CD14-positive monocyte (primary cell): ENCODE measurements at regions not wholly inside any gene's neighbourhood (a gene's known extent, or its start where the extent isn't known, plus 50 kb on each side); places are given as distances from the start of the nearest gene placed in this dataset.

Experiments used
- DNase-seq, 3 donors: peaks; one replicate each; pipeline ENCODE4 v3.0.0-alpha.2; 2011 to 2022
- H2AFZ ChIP-seq: 2 replicates; pipeline ENCODE4 v1.6.0; 2012; ENCODE audit warnings: mild to moderate bottlenecking, low read depth, low read length, inconsistent platforms; ENCODE audit not compliant: insufficient read depth, poor library complexity, severe bottlenecking
- H3K27ac ChIP-seq, 2 donors: 1 replicate in 1 of 2; 2 replicates in 1 of 2; pipeline ENCODE4 v1.5.1; 2012 to 2013; ENCODE audit warnings: low read length in 2 of 2, control low read depth in 1 of 2, inconsistent platforms in 1 of 2, low read depth in 1 of 2, mild to moderate bottlenecking in 1 of 2
- H3K27me3 ChIP-seq, 2 donors: one replicate each; pipeline versions ENCODE4 v1.6.0 to v1.6.1; 2011 to 2013; ENCODE audit warnings: low read length in 2 of 2; ENCODE audit not compliant: control insufficient read depth in 2 of 2, insufficient read depth in 2 of 2
- H3K36me3 ChIP-seq, 2 donors: replicated peaks in 1 of 2; 1 replicate in 1 of 2; 2 replicates in 1 of 2; pipeline versions ENCODE4 v1.5.1 to v1.6.1; 2012 to 2013; ENCODE audit warnings: low read length in 2 of 2, control low read depth in 1 of 2, inconsistent platforms in 1 of 2, mild to moderate bottlenecking in 1 of 2; ENCODE audit not compliant: insufficient read depth in 2 of 2, control insufficient read depth in 1 of 2
- H3K4me1 ChIP-seq, 2 donors: 1 replicate in 1 of 2; 2 replicates in 1 of 2; pipeline versions ENCODE4 v1.5.1 to v1.6.1; 2012 to 2013; ENCODE audit warnings: low read length in 2 of 2, control low read depth in 1 of 2, inconsistent platforms in 1 of 2, mild to moderate bottlenecking in 1 of 2, moderate library complexity in 1 of 2; ENCODE audit not compliant: insufficient read depth in 2 of 2, control insufficient read depth in 1 of 2
- H3K4me2 ChIP-seq: replicated peaks from 2 replicates; pipeline ENCODE3; 2012; ENCODE audit warnings: low read length, moderate library complexity, mild to moderate bottlenecking; ENCODE audit not compliant: poor library complexity, severe bottlenecking; ENCODE audit errors: extremely low read depth
- H3K4me3 ChIP-seq, 3 experiments: fragments of 200-600 bp in 1 of 3; sonication (generic) in 1 of 3; replicated peaks in 1 of 3; 1 replicate in 2 of 3; 2 replicates in 1 of 3; pipeline ENCODE4 v1.5.1; 2011 to 2013; ENCODE audit warnings: low read length in 3 of 3, mild to moderate bottlenecking in 3 of 3, control low read depth in 2 of 3, low read depth in 2 of 3, inconsistent platforms in 1 of 3, moderate library complexity in 1 of 3
- H3K79me2 ChIP-seq: 2 replicates; pipeline ENCODE4 v1.6.0; 2012; ENCODE audit warnings: mild to moderate bottlenecking, control low read depth, inconsistent platforms, low read length, moderate library complexity; ENCODE audit not compliant: insufficient read depth
- H3K9ac ChIP-seq: 2 replicates; pipeline ENCODE4 v1.6.0; 2017; ENCODE audit warnings: low read length, mild to moderate bottlenecking; ENCODE audit not compliant: insufficient read depth, poor library complexity, severe bottlenecking
- H3K9me3 ChIP-seq, 2 donors: replicated peaks in 1 of 2; 1 replicate in 1 of 2; 2 replicates in 1 of 2; pipeline versions ENCODE4 v1.5.1 to v1.6.1; 2012 to 2013; ENCODE audit warnings: low read length in 2 of 2, control low read depth in 1 of 2; ENCODE audit not compliant: control insufficient read depth in 1 of 2, insufficient read depth in 1 of 2
- H4K20me1 ChIP-seq: 2 replicates; pipeline ENCODE4 v1.6.0; 2012; ENCODE audit warnings: mild to moderate bottlenecking, low read length, control low read depth, moderate library complexity; ENCODE audit not compliant: insufficient read depth
- H3K27ac Mint-ChIP-seq, 7 donors: one replicate each; pipeline ENCODE4 v1.8.0; 2020; ENCODE audit warnings: mild to moderate bottlenecking in 7 of 7, mixed read lengths in 7 of 7, moderate library complexity in 6 of 7, inconsistent platforms in 2 of 7
- H3K27me3 Mint-ChIP-seq, 3 donors: one replicate each; pipeline ENCODE4 v1.8.0; 2021 to 2022; ENCODE audit warnings: low read depth in 3 of 3, mild to moderate bottlenecking in 3 of 3, mixed read lengths in 3 of 3, moderate library complexity in 3 of 3, inconsistent platforms in 1 of 3
- H3K36me3 Mint-ChIP-seq, 2 donors: one replicate each; pipeline ENCODE4 v1.8.0; 2020; ENCODE audit warnings: mixed read lengths in 2 of 2, inconsistent platforms in 1 of 2, mild to moderate bottlenecking in 1 of 2
- H3K4me1 Mint-ChIP-seq: one replicate; pipeline ENCODE4 v1.8.0; 2020; ENCODE audit warnings: mild to moderate bottlenecking, mixed read lengths
- H3K4me3 Mint-ChIP-seq, 2 donors: one replicate each; pipeline ENCODE4 v1.8.0; 2020; ENCODE audit warnings: mild to moderate bottlenecking in 2 of 2, mixed read lengths in 2 of 2, moderate library complexity in 1 of 2
- H3K9me3 Mint-ChIP-seq, 7 donors: one replicate each; pipeline ENCODE4 v1.8.0; 2020 to 2022; ENCODE audit warnings: mixed read lengths in 7 of 7, mild to moderate bottlenecking in 6 of 7, moderate library complexity in 6 of 7, inconsistent platforms in 2 of 7
- CTCF ChIP-seq: fragments of 200-600 bp; IDR thresholded peaks from one replicate; pipeline ENCODE4 v1.8.0; 2022; ENCODE audit warnings: antibody characterized with exemption, mild to moderate bottlenecking
- WGBS: methylation state at CpG from one replicate; pipeline ENCODE4 v1.1.5; 2013; ENCODE audit warnings: missing lambda C conversion rate; ENCODE audit not compliant: insufficient coverage; 5-methylcytosine and 5-hydroxymethylcytosine counted together
- intact Hi-C, 2 donors: fragments of 100-400 bp; cut with micrococcal nuclease; formaldehyde crosslinking; loops; one replicate each; pipeline versions ENCODE4 v1.15.0 to v1.15.1; 2023

- Histone ChIP-seq H3K4me2 (no peak overlapping the region), H3K4me1 (no peaks in the 10 kb centered on the region), H4K20me1 (no peaks in the 10 kb centered on the region), H3K9ac (no peak overlapping the region), H3K36me3 (no peaks in the 10 kb centered on the region), H3K79me2 (no peaks in the 10 kb centered on the region), H2AFZ (no peak overlapping the region), H3K4me3 (no peak overlapping the region), H3K27me3 (no peaks in the 10 kb centered on the region), H3K9me3 (peaks cover 0 to 6% of the 10 kb centered on the region in 2 donors), H3K27ac (no peak overlapping the region)
- no peak for DNase-seq
- Mint-ChIP-seq H3K27ac (no peak overlapping the region), H3K4me1 (no peaks in the 10 kb centered on the region), H3K27me3 (peaks cover 1 to 7% (median 2%) of the 10 kb centered on the region in 3 donors), H3K9me3 (peaks cover 3 to 15% (median 8%) of the 10 kb centered on the region in 7 donors), H3K4me3 (no peak overlapping the region), H3K36me3 (peaks cover 0 to 4% of the 10 kb centered on the region in 2 donors)
- TF ChIP-seq CTCF = no peak
- intact Hi-C loops = no loop called here
- no CpG with 5 or more reads among the region's 5 CpGs for WGBS
These were observed 331.9 kb downstream of the DEPDC1B start for GRCh38 chr5:60368100-60368499.

GRCh38 chr5:60366489-60366888 is 333.5 kb downstream of the DEPDC1B start:
- Histone ChIP-seq H3K27ac (no peak overlapping the region), H3K79me2 (no peaks in the 10 kb centered on the region), H4K20me1 (no peaks in the 10 kb centered on the region), H3K9ac (no peak overlapping the region), H3K4me2 (no peak overlapping the region), H3K27me3 (no peaks in the 10 kb centered on the region), H3K9me3 (peaks cover 0 to 6% of the 10 kb centered on the region in 2 donors), H3K36me3 (no peaks in the 10 kb centered on the region), H2AFZ (no peak overlapping the region), H3K4me1 (no peaks in the 10 kb centered on the region), H3K4me3 (no peak overlapping the region)
- Mint-ChIP-seq H3K4me3 (no peak overlapping the region), H3K27ac (no peak overlapping the region), H3K4me1 (no peaks in the 10 kb centered on the region), H3K36me3 (peaks cover 0 to 4% of the 10 kb centered on the region in 2 donors), H3K27me3 (peaks cover 1 to 7% (median 2%) of the 10 kb centered on the region in 3 donors), H3K9me3 (peaks cover 3 to 15% (median 8%) of the 10 kb centered on the region in 7 donors)
- no CpG with 5 or more reads among the region's 2 CpGs for WGBS
- no peak for DNase-seq
- no peak for TF ChIP-seq CTCF
- intact Hi-C loops = no loop called here
